ENCODE measurements at regions not wholly inside any gene's neighbourhood (a gene's known extent, or its start where the extent isn't known, plus 50 kb on each side); places are given as distances from the start of the nearest gene placed in this dataset.

DNA sequence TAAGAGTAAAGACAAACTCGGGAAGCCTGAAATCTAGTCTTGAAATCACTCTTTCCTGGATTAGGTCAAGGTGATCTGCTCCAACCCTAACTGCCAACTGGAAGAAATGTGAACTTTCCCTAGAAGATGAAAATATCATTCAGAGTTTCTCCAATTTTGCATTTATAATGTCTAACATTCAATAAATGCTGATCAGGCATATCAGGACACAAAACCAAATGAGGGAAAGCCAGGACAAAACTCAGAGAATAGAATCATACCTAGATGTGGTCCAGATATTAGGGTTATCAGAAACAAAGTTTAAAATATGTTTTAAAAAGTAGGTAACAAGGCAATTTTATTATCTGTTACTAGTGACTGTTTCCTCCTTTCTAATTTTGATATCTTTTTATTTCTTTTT lies 335.5 kb upstream of the MAP3K7 start:
- DNase-seq = no peak

GRCh38 chr6:90918361-90918760 lies 331.5 kb upstream of the MAP3K7 start:
- no peak for DNase-seq

DNA sequence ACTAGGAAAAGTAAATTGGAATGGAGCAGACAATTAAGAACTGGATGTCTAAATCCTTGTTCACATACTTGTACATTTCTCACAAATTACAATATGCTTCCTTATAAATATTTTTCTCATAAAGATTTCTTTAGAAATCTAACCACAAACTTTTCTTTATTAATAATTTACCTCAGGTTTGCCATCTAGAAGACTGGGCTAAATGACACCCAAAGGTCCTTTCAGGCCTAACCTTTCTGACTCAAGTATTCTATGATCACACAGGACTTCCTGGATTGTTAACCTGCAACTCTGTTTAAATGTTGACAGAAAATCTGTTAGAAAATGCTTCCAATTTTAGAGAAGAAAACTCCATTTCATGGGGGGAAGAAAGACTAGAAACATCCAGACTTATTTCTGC lies 330.5 kb upstream of the MAP3K7 start:
- no peak for DNase-seq

GRCh38 chr6:90916968-90917367 lies 330.1 kb upstream of the MAP3K7 start:
- no peak for DNase-seq

DNA sequence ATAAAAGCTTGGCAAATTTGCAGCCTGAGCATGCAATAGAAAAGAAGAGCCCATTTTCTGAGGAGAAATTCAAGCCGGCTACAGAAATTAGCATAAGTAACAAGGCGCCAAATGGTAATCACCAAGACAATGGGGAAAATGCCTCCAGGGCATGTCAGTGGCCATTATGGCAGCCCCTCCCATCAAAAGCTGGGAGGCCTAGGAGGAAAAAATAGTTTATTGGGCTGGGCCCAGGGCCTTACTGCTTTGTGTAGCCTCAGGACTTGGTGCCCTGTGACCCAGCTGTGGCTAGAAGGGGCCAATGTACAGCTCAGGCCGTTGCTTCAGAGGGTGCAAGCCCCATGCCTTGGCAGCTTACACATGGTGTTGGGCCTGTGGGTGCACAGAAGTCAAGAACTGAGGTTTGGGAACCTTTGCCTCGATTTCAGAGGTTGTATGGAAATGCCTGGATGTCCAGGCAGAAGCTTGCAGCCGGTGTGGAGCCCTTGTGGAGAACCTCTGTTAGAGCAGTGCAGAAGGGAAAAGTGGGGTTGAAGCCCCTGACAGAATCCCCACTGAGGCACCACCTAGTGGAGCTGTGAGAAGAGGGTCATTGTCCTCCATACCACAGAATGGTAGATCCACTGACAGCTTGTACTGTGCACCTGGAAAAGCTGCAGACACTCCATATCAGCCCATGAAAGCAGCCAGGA lies 328.5 kb upstream of the MAP3K7 start:
- DNase-seq = no peak

DNA sequence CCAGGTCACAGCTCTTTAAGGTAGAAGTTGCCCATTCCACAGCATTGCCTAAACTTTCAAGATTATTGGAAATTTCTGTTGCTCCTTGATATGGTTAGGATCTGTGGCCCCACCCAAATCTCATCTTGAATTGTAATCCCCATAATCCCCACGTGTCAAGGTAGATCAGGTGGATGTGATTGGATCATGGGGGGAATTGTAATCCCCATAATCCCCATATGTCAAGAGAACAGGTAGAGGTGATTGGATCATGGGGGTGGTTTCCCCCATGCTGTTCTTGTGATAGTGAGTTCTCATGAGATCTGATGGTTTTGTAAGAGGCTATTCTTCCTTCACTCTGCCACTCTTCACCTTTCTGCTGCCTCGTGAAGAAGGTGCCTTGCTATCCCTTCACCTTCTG lies 327.4 kb upstream of the MAP3K7 start:
- DNase-seq = no peak

- no peak for DNase-seq
Observed at GRCh38 chr6:90913266-90913960, 326.5 kb upstream of the MAP3K7 start.

DNA sequence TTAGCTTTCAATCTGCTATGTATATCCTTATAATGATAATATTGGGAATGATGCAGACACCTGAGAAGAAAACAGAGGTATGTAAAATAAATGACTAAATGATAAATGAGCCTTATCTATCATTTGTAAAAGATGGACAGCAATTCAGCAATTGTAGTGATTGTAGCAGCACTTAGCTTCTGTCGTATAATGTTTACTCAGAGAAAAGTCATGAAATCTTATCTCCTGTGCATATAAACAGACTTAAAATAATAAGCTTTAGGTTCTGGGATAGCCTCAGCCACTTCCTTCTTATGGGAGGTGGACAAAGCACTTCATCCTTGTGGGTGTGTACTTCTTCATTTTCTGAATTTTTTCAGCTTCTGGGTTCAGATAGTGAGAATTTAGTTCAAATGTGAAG lies 324.8 kb upstream of the MAP3K7 start:
- DNase-seq = no peak

DNA sequence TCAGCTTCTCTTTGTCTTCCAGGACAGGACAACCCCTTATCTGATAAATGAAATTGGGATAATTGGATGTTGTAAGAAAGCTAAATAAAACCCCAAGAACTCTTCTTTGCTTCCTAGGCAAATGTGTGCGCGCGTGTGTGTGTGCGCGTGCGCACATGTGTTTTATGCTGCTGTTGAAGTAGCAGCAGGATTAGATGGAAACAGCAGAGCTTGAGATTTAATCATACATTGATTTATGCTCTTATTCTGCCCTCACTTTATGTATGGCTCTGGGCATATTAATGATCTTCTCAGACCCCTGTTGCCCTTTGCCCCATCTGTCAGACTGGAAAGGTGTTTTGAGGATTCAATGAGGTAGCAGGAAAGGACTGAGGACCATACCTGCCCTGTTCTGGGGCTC lies 324.0 kb upstream of the MAP3K7 start:
- no peak for DNase-seq

GRCh38 chr6:90907931-90908655 lies 321.2 kb upstream of the MAP3K7 start:
- no peak for DNase-seq

DNA sequence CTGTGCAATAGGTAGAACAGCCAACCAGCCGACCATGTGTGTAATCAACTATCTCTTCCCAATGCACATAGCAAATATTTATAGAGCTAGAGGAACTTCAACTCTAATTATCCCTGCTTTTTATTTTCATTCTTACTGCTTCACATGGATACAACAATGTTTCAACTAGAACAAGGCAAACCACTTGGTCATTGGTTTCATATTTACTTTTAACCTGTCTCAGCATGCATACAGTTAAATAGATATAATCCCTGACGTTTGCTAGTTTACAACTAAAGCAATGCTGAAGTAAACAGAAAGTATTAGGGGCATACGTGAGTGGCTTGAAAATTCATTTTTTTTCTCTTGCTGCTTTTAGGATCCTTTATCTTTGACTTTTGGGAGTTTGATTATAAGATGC lies 318.5 kb upstream of the MAP3K7 start:
- no peak for DNase-seq

GRCh38 chr6:90900034-90900433 lies 313.2 kb upstream of the MAP3K7 start:
- DNase-seq = no peak

GRCh38 chr6:90898763-90899162 lies 311.9 kb upstream of the MAP3K7 start:
- no peak for DNase-seq

DNA sequence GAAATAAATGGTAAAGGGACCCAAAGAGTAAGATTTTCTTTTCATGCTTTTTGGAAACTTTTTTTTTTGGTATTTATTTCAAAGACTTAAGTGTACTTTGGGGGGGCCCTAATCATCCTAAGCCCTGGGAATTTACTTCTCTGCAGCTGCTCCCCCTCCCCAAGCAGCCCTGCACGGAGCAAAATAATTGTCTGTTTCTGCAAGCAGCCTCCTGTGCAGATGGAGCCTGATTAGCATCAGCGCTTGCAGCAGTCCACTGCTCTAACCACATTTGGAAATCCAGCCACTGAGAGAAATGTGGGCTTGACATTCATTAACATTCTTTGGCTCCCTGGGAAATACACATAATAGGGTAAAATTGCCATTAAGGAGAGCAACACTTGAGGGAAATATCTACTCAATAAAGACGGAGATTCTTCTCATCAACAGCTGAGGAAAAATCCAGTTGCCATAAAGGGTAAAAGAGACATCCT lies 309.2 kb upstream of the MAP3K7 start:
- DNase-seq = no peak

- peak in 1 of 3 donors; percentile 9 for DNase-seq
Observed at GRCh38 chr6:90895299-90896074, 308.6 kb upstream of the MAP3K7 start.

DNA sequence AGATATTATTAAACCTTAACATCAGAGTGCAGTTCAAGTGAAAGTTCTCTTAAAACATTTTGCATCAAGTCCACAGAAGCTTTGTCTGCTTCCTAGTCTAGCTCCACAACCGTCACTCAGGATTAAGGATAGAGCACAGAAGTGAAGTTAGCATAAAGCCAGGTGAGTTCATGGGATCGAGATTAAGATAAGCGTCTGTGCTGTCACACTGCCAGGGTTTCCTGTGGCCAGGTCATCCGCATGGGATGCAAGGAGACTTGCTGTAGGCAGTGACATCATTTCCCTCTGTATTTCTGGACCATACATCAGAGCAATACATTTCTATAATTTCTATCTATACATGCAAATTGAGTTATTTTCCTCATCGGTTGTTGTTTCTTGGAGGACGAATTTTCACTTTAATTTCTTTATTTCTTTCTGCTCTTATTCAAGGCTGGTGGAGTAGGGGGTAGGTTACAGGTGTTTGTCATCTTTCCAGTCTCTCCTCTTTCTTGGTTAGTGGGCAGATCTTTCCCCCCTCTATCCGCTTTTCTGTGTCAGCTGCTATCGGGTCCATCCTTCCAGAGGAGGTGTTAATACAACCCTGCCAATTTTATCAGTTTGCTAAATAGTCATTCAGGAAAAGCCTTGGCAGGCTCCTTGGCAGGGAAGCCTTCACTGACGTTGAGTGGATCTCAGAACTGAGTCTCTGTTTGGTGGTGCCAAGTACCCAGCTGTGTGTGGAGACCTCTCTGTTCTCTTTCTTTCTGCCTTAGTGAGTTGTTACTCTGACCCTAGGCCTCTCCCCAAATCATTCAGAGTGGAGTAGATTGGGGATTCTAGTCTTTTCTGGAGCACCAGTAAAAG lies 307.6 kb upstream of the MAP3K7 start:
- DNase-seq = no peak

- DNase-seq = no peak
Observed at GRCh38 chr6:90893400-90893799, 306.5 kb upstream of the MAP3K7 start.

DNA sequence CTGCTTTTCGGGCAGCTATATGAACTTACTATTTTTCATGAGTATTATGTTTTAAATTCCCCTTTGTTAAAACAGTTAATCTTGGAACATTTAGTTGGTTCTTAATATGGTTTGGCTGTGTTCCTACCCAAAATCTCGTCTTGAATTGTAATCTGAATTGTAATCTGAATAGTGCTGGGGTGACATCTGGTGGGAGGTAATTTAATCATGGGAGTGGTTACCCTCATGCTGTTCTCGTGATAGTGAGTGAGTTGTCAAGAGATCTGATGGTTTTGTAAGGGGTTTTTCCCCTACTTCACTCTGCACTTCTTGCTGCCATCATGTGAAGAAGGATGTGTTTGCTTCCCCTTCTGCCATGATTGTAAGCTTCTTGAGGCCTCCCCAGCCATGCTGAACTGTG lies 305.4 kb upstream of the MAP3K7 start:
- DNase-seq = peak in 1 of 3 donors; percentile 39

- no peak for DNase-seq
Observed at GRCh38 chr6:90891355-90891754, 304.5 kb upstream of the MAP3K7 start.

- DNase-seq = peak in 1 of 3 donors; percentile 46
Observed at GRCh38 chr6:90890683-90891330, 303.9 kb upstream of the MAP3K7 start.

DNA sequence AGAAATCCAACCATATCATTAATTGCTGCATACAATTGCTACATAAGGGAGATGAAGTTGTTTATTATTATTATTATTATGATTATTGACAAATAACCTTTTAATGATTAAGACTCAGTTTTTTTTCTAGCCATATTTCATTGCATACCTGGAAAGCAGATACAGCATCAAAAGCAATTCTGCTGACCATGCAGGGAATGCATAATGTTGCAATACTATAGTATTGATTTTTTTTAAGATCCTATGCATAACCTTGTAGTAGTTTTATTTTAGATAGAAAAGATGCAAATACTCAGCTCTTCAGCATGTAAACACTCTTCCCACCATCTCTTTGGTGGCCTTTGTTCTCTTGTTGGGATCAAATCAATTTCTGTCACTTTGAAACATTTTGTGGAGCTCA lies 300.9 kb upstream of the MAP3K7 start:
- no peak for DNase-seq
